GM12872 (cell line): ENCODE measurements at regions not wholly inside any gene's neighbourhood (a gene's known extent, or its start where the extent isn't known, plus 50 kb on each side); places are given as distances from the start of the nearest gene placed in this dataset.

Experiments
- TF ChIP-seq, protein P1 (sequence below): IDR thresholded peaks from 3 replicates; pipeline ENCODE4 v1.5.1; 2011; ENCODE audit warnings: low read depth, mild to moderate bottlenecking, low read length, moderate library complexity; ENCODE audit not compliant: insufficient read depth

DNA sequence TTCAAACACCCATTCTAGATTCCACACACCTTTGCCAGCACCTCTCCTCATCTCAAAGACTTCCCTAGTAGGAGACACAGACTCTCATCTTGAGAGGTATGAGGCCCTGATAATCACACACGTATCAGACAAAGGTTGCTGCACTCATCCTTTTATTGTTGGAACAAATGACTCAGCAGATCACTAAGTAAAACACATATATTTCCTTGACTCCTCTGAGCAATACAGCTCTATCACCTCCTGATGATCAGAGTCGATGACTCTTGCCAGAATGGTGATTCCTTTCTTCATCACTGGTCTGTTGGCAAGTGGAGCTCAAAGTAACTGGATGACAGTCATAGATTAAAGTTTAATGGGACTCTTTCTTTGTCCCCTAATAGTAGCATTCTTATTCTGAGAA, 1049.2 kb upstream of the ZEB2 start:
- TF ChIP-seq, protein P1, sequence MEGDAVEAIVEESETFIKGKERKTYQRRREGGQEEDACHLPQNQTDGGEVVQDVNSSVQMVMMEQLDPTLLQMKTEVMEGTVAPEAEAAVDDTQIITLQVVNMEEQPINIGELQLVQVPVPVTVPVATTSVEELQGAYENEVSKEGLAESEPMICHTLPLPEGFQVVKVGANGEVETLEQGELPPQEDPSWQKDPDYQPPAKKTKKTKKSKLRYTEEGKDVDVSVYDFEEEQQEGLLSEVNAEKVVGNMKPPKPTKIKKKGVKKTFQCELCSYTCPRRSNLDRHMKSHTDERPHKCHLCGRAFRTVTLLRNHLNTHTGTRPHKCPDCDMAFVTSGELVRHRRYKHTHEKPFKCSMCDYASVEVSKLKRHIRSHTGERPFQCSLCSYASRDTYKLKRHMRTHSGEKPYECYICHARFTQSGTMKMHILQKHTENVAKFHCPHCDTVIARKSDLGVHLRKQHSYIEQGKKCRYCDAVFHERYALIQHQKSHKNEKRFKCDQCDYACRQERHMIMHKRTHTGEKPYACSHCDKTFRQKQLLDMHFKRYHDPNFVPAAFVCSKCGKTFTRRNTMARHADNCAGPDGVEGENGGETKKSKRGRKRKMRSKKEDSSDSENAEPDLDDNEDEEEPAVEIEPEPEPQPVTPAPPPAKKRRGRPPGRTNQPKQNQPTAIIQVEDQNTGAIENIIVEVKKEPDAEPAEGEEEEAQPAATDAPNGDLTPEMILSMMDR = no peak

DNA sequence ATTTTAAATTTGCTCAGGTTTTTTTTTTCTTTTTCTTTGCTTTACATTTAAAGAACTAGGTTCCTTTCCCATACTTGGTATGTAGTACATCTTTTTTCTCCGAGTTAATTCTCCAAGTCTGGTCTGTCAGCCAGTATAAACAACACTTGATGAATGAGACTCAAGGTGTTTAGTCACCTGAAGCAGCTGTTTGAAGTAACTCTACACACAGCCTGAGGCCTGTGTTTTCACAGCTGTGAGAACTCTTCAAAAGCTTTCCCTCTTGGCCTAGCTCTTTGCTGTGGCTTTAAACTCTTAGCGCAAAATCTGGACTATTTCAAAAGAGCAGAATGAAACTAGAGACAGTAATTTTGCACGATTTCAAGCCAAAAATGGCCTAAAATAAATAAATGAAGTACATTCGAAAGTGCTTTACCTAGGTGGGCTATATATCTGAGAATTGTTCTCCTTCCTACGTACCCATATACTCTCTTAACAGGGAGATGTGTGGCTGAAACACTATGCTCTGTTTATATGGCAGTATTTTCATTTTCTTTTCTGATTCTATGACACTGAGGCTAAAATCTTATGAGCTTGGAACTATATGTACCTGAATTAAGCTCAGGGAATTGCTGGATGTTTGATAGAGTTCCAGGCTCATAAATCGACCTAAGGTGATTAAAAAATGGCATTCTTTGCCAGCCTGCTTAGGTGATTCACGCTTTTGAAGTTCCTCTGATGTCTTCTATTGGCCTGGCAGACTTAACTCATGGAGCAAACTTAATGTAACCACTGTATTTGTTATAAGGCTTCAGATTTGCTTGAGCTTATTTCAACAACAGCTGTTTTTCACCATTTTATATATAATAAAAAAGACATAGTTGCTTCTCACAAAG, 1044.1 kb upstream of the ZEB2 start:
- TF ChIP-seq, protein P1 = no peak

DNA sequence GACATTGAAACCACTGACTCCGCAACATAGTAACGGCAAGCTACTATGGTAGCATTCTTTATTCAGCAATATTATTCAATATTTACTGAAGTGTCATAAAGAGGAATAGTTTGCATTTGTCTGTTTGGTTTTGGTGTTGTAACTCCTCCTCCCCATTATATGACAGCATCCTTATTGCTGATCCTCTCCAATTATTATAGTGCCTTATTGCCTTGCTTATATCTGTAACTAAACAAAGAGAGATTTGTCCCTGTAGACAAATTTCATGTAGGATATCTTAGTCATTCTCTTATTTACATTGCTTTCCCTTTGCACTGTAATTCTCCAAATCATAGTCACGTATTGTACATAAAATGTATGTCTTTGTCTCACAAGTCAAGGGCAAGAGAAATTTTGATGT, 1041.2 kb upstream of the ZEB2 start:
- TF ChIP-seq, protein P1 = no peak

DNA sequence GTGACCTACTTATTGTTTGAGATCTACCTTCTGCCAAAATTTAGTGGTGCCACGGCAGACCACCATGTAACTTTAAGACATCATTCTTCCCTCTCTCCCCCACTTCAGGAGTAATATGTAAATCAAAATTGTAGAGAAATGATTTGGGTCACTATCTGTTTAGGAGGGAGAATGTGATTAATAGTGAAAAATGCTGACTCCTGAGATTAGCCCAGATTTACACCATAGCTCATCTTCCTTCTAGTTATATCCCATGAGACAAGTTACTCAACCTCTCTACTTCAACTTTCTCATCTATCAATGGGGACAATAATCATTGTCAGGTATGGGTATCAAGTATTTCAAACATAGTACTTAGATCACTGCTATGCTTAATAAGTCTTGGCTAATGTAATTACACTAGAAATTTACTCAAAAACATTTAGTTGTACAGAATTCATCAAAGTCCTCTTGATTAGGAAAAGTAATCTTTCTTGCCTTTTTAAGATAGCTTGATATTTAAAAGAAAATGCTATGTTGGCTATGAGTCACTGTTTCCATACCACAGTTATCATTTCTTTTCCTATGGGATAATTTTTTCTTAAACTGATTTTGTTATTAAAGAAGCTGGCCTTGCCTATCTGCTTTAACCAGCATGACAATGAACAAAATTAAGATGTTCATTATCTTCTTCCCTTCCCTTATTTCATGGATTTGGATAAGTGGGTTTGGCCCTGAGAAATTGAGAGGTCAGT, 1038.9 kb upstream of the ZEB2 start:
- TF ChIP-seq, protein P1 = no peak

DNA sequence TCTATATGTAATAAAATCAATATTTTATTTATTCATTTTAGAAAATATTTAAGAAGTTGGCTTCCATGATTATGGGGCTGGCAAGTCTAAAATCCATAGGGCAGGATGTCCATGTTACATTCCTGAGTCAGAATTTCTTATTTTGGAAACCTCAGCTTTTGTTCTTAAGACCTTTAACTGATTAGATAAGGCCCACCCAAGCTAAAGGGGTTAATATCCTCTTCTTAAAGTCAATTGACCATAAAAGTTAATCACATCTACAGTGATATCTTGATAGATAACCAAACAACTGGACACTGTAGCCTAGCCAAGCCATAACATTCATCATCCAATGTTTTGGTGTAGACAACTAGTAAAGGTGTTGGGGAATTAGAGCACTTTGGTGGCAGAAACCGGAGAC, 1035.4 kb upstream of the ZEB2 start:
- TF ChIP-seq, protein P1 = no peak

DNA sequence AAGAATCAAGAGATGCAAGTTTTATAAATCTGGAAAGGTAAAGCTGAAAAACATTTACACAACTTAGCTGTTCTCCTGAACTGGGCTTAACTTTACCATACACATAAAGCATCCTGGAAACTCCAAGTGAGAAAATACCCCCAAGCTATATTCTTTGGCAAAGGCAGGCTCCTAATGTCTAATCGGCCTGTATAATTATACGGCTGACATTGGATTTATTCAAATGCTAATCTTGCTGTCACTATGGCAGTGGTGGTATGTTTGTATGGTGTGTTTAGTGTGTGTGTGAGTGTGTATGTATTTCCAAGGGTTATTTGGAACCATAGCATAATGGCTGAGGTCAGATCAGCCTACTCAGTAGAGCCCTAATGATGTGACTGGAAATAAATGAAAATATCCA, 1031.8 kb upstream of the ZEB2 start:
- TF ChIP-seq, protein P1 = no peak

DNA sequence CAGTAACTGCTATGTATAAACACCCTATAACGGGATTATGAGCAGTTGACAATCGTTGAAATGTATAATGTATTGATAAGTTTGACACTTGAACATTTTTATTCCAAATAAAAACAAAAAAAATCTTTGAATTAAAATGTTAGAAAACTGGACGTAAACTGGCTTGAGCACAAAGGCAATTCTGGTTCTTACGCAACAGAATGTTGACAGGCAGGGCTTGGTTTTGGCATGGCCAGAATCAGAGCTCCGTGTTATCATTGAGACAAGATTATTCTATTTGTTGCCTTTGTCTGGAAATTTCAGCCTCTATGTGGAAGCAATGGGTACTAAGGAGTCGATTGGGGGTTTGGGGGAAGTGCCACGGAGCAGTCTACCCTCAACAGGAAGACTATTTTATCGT, 1028.6 kb upstream of the ZEB2 start:
- TF ChIP-seq, protein P1 = no peak
